Uterus (tissue), 3 donors: ENCODE measurements at regions not wholly inside any gene's neighbourhood (a gene's known extent, or its start where the extent isn't known, plus 50 kb on each side); places are given as distances from the start of the nearest gene placed in this dataset.

ENCODE experiments used
- DNase-seq, 2 donors: peaks; one replicate each; pipeline ENCODE4 v3.0.0-alpha.2; 2019 to 2020
- H3K27ac ChIP-seq, 2 donors: fragments of 200-600 bp; sonication (generic); 1 replicate in 1 of 2; 2 replicates in 1 of 2; pipeline ENCODE4 v1.5.1; 2016 to 2018
- H3K27me3 ChIP-seq, 2 donors: fragments of 200-600 bp; sonication (generic); one replicate each; pipeline ENCODE4 v1.5.1; 2018 to 2019; ENCODE audit warnings: control low read depth in 1 of 2
- H3K36me3 ChIP-seq, 2 donors: fragments of 200-600 bp; sonication (generic); one replicate each; pipeline ENCODE4 v1.5.1; 2019; ENCODE audit warnings: control low read depth in 1 of 2
- H3K4me1 ChIP-seq, 2 donors: fragments of 200-600 bp; sonication (generic); one replicate each; pipeline ENCODE4 v1.5.1; 2018 to 2019; ENCODE audit warnings: control low read depth in 1 of 2
- H3K4me3 ChIP-seq, 2 donors: fragments of 200-600 bp; sonication (generic); 1 replicate in 1 of 2; 2 replicates in 1 of 2; pipeline ENCODE4 v1.5.1; 2018 to 2019; ENCODE audit warnings: mild to moderate bottlenecking in 1 of 2
- H3K9me3 ChIP-seq, 2 donors: fragments of 200-600 bp; sonication (generic); one replicate each; pipeline ENCODE4 v1.5.1; 2019; ENCODE audit warnings: control low read depth in 1 of 2
- CTCF ChIP-seq, 4 experiments: fragments of 200-600 bp in 2 of 4; fragments of 450-650 bp in 2 of 4; sonication (generic) in 2 of 4; IDR thresholded peaks; one replicate each; pipeline ENCODE4 v1.5.1; 2016 to 2019; ENCODE audit warnings: antibody characterized with exemption in 4 of 4, mild to moderate bottlenecking in 2 of 4, moderate library complexity in 1 of 4
- POLR2A ChIP-seq, 2 donors: fragments of 450-650 bp; IDR thresholded peaks; one replicate each; pipeline ENCODE4 v1.6.1; 2016; ENCODE audit warnings: antibody characterized with exemption in 2 of 2, mild to moderate bottlenecking in 1 of 2, moderate library complexity in 1 of 2
- intact Hi-C: fragments of 100-400 bp; cut with DNase I; formaldehyde crosslinking; loops from one replicate; pipeline ENCODE4 v1.15.1; 2023; ENCODE audit warnings: low total_unique reads
- donor health status: DM: yes; HTN: yes; CAD: no.

GRCh38 chr6:133816171-133816570 is 72.7 kb upstream of the TCF21 start:
- no peaks in the 10 kb centered on the region for H3K9me3 ChIP-seq
- no peaks in the 10 kb centered on the region for H3K4me1 ChIP-seq
- TF ChIP-seq POLR2A (IDR thresholded peaks at IDR 0.05) (no peak), CTCF (IDR thresholded peaks at IDR 0.05) (no peak)
- no peak overlapping the region for H3K4me3 ChIP-seq
- no peak for DNase-seq
- peak overlapping the region; percentile 18 to 46 for H3K27ac ChIP-seq
- no peaks in the 10 kb centered on the region for H3K27me3 ChIP-seq
- intact Hi-C loops = no loop called here
- H3K36me3 ChIP-seq = no peaks in the 10 kb centered on the region

- Histone ChIP-seq H3K27ac (no peak overlapping the region), H3K36me3 (no peaks in the 10 kb centered on the region), H3K4me3 (no peak overlapping the region), H3K9me3 (no peaks in the 10 kb centered on the region), H3K27me3 (no peaks in the 10 kb centered on the region), H3K4me1 (no peaks in the 10 kb centered on the region)
- no peak for TF ChIP-seq POLR2A (IDR thresholded peaks at IDR 0.05)
- TF ChIP-seq CTCF (IDR thresholded peaks at IDR 0.05) = peak in 1 of 4 experiments; percentile 20
- intact Hi-C loops = no loop called here
- DNase-seq = no peak
Measured at GRCh38 chr6:133817460-133818047, 71.4 kb upstream of the TCF21 start.

- Histone ChIP-seq H3K27ac (no peak overlapping the region), H3K9me3 (no peaks in the 10 kb centered on the region), H3K4me1 (no peaks in the 10 kb centered on the region), H3K4me3 (no peak overlapping the region), H3K27me3 (no peaks in the 10 kb centered on the region), H3K36me3 (no peaks in the 10 kb centered on the region)
- intact Hi-C loops = no loop called here
- no peak for DNase-seq
- TF ChIP-seq CTCF (IDR thresholded peaks at IDR 0.05) = no peak
- no peak for TF ChIP-seq POLR2A (IDR thresholded peaks at IDR 0.05)
Measured at GRCh38 chr6:133818320-133818719, 70.6 kb upstream of the TCF21 start.

- intact Hi-C loops = no loop called here
- Histone ChIP-seq H3K36me3 (no peaks in the 10 kb centered on the region), H3K27ac (no peak overlapping the region), H3K4me3 (no peak overlapping the region), H3K9me3 (no peaks in the 10 kb centered on the region), H3K4me1 (no peaks in the 10 kb centered on the region), H3K27me3 (no peaks in the 10 kb centered on the region)
- no peak for DNase-seq
- no peak for TF ChIP-seq POLR2A (IDR thresholded peaks at IDR 0.05)
- TF ChIP-seq CTCF (IDR thresholded peaks at IDR 0.05) = no peak
Measured at GRCh38 chr6:133820208-133820607, 68.7 kb upstream of the TCF21 start.

GRCh38 chr6:133827766-133828165 is 61.1 kb upstream of the TCF21 start:
- no peak for DNase-seq
- no peaks in the 10 kb centered on the region for H3K27me3 ChIP-seq
- TF ChIP-seq POLR2A (IDR thresholded peaks at IDR 0.05) (no peak), CTCF (IDR thresholded peaks at IDR 0.05) (no peak)
- H3K27ac ChIP-seq = no peak overlapping the region
- no peak overlapping the region for H3K4me3 ChIP-seq
- no peaks in the 10 kb centered on the region for H3K9me3 ChIP-seq
- no peaks in the 10 kb centered on the region for H3K36me3 ChIP-seq
- H3K4me1 ChIP-seq = no peaks in the 10 kb centered on the region
- intact Hi-C loops = no loop called here
